Dedifferentiated amniotic fluid mesenchymal stem cell (primary cell): ENCODE measurements at regions not wholly inside any gene's neighbourhood (a gene's known extent, or its start where the extent isn't known, plus 50 kb on each side); places are given as distances from the start of the nearest gene placed in this dataset.

Source experiments
- DNase-seq: peaks from one replicate; pipeline ENCODE4 v3.0.0-alpha.2; 2016; ENCODE audit errors: extremely low spot score

DNA sequence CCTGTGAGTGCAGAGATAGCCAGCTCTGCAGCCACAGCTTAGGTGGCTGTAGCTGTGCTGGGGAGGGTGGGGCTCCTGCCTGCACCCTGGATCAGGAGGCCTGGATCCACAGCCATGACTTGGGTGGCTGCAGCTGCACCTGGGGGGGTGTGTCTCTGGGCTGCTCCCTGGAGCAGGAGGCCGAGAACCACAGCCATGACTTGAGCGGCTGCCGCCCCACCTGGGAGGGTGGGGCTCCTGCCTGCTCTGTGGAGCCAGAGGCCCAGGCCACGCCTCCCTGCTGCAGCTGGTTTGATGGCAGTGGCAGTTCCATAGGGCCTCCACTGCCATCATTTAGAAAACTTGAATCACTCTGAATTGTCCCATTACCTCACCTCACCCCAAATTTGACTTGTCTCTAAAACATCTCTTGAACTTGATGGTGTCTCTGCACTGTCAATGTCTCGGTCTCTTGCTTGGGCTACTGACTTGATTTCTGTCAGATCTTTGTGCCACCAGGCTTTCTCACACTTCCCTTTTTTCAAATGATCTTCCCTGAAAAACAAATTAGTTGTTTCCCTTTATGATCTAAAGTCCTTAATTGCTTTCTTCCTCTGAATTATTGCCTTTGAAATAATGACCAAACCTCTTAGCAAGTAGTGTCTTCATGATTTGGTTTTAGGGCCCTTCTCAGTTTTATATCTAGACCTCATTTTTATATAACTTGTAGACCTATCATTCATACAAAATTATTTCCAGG, 313.2 kb upstream of the MME start:
- DNase-seq, result no peak

DNA sequence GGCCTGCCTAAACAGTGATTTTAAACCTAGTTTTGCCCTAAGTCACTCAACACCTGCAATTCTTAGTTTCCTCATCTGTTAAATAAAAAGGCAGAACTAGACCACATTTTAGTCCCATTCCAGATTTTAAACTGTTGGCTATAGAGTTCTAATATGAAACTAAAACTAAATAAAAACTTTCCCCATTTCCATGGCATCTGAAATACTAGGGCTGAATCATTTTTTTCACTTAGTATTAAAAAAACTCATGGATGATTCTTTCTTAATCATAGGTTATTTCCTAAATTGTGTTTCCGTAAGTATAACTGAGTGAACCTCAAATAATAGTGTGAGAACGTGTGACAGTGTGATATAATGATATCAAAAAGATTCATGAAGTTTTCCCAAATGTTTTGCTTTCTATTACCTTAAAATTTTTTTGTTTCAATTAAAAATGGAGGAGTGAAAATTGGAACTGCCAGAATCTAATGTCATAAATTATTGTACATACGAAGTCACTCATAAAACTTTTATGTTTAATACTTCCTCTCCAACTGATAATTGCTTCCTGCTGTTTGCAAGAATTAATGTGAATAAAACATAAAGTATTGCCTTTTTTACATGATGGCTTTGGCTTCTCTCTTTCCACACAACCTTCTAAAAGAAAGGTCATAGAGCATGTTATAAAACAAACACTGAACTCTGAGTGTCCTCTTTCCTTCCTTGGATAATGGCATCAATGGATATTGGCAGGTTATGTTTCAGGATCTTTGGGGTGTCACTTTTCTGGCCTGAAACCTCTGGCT, 315.1 kb upstream of the MME start:
- no peak for DNase-seq

DNA sequence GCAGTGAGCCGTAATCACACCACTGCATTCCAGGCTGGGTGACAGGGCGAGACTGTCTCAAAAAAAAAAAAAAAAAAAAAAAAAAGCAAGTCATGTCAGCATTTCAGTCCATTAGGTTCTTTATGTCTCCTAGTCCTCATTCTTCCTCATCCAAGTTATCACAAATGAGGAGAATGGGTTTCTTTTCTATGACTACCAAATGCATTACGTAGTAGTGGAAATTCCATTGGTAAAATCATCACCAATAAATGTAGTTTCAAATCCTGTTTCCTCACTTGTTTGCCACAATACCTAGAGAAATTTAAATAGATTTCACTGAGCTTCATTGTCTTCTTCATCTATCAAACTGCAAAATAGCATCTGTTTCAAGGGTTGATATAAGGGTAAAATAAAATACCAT, 317.6 kb upstream of the MME start:
- DNase-seq, result no peak

DNA sequence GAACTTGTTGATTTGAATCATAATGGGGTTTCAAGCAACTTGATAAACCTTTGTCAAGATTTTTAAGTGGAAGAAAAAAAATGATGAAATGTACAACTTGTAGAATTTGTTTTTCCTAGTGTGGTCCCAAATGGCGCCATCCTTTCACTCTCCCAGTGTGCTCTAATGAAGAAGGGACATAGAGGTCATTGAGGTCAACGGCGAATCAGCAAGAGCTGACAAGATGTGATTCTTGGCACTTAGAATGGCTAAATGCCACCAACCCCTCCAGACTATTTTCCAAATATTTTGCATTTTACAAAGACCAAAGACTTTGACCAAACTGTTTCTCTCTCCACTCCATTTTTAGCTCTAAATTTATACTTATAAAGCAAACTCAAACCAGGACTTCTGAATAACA, 320.2 kb upstream of the MME start:
- DNase-seq, result no peak

DNA sequence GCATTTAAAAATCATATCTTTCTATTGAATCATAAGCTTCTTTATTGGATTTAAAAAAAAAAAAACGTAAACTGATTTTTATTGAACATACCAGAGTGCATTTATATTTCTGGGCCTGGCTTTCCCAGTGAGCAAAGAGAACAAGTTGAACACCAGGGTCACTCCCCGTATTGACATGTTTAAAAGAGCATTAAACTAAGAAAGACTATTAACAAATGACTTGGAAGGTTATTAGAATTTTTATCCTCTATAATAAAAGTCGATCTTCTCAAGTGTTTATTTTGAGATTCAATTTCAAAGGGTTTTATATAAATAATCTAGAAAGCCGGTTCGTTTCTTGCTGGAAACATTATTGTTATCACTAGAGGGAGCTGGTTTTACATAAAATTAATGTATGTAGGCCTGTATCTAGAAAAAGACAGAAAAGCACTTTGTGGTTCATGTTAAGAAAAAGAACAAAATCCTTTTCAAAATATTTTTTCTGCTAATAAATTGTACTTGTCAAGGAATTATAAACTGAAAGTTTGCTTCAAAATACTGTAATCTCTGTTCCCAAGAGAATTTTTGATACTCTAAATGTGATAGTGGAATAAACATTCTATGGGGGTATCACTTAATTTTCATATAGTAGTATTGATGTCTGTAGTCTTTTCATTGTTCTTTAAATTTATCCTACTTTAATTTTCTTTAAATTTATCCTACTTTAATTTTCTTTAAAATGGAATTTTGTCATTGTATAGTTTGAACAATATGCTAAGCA, 321.8 kb upstream of the MME start:
- DNase-seq, result peak; percentile 77

DNA sequence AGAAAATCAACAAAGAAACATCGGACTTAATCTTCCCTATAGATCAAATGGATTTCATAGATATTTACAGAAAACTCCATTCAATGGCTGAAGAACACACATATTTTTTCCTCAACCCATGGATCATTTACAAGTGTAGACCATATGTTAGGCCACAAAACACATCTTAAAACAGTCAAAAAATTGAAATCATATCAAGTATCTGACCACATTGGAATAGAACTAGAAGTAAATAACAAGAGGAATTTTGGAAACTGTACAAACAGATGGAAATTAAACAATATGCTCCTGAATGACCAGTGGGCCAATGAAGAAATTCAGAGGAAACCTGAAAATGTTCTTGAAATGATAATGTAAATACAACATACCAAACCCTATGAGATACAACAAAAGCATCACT, 323.1 kb upstream of the GPR149 start:
- no peak for DNase-seq

DNA sequence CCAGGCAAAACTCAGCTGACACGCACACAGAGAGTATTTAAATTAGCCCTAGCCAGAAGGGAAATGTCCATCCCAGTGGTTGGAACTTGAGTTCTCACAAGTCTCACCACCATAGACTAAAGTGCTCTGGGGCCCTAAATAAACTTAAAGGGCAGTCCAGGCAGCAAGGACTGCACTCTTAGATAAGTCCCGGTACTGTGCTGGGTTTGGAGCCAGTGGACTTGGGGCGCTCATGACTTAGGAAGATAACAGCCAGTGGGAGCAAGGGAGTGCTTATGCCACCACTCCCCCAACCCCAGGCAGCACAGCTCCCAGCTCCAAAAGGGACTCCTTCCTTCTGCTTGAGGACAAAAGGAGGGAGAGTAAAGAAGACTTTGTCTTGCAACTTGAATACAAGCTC, 319.5 kb upstream of the GPR149 start:
- no peak for DNase-seq

DNA sequence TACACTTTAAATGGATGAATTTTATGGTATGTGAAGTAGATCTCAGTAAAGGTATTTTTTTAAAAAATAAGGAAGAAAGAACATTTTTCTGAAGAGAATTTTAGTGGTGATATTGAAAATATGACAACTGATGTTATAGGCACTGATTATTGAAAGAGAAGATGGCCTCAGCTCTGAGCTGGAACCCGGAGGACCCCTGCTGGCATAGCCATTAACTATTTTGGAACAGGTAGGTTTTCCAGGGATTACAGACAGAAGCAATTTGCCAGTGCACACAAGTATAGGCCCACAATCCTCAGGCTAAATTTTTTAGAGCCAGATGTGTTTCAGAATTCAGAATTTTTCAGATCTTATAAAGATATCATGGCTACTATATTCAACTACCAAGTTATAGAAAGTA, 315.9 kb upstream of the GPR149 start:
- DNase-seq, result no peak

DNA sequence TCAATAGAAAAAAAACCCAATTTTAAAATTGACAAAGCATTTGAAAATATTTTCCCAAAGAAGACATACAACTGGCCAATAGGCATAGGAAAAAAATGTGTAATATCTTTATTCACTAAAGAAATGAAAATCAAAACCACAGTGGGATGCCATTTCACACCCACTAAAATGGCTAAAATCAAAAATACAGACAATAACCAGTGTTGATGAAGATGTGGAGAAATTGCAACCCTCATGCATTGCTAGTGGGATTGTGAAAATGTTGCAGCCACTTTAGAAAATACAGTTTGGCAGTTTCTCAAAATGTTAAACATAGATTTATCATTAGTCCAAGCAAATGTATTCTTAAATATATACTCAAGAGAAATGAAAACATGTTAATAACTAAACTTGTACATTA, 315.1 kb upstream of the GPR149 start:
- no peak for DNase-seq

DNA sequence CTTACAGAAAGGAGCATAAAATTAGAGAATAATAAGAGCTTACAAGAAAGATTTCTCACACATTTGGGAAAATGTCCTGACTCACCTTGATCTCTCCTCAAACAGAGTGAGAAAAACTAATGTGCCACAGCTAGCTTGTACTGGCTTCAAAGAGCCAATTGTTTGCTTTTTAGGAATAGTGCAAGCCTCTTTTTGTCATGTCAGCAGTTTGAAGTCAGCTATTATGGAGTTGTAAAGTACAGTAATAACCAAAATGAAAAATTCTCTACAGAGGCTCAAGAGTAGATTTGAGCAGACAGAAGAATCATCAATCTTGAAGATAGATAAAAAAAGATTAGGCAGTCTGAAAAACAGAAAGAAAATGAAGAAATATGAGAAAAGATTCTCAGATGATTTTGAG, 313.4 kb upstream of the GPR149 start:
- no peak for DNase-seq

DNA sequence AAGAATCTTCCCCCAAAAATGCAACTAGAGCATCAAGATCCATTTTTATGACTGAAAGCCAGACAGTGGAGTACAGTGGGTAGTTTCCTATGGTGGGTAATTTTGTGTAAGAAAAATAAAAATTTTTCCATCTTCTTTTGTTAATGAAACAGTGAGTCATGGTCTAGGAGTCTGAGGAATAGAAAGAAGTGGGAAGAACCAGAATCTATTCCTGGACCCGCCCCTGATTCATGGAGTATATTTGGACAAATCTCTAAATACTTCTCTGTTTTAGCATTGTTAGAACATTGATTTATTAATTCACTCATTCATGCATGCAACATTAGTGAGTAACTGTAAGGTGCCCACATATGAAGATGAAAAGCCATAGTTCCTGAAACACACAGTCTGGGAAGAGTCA, 304.5 kb upstream of the GPR149 start:
- DNase-seq, result no peak

DNA sequence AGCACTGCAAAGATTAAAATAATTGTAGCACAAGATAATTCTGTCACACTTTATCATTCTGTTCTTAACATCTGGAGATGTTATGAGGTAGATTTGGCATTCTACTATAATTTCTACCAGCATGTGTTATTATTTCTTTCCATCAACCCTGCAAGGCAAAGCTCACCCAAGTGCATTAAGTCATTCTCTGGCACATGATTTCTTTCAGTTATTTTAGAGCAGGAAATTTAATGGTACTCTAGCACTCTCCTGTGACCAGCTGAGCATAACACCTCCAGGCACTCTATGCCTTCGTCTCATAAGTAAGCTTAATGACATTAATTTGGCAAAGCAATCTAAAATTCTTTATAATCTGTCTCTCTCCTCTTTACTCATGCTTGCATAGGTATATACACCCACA, 300.2 kb upstream of the GPR149 start:
- no peak for DNase-seq

DNA sequence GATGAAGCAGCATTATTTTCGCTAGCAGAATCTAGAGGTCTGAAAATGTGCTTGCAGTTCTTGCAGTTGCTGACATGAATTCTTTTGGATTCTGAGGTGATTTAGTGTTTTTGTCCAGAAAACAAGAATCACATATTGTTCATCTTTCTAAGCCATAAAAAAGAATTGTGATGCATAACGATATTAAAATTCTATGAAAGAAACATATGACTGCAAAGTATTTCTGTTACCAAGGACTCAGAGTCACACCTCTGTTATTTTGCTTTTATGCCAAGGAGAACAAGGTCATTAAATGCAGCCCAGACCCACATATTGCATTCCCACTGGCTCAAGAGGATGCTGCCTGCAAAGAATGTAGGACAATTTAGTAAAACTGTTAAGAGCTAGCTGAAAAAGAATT, 299.8 kb upstream of the GPR149 start:
- DNase-seq, result no peak

DNA sequence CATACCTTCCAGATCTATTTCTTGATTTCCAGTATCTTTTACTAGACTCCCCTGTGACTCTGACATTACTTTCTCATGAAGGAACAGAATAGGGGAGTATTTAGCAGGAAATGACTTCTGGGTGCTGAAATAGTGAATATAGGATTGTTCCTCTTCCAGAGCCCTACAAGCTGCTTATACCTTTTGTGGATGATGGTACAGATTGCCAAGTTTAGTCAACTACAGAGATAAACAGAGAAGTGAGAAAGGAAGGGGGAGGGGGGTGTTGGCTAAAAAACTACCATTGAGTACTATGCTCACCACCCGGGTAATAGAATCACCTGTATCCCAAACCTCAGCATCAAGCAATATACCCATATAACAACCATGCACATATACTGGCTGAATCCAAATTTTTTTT, 298.3 kb upstream of the GPR149 start:
- no peak for DNase-seq

DNA sequence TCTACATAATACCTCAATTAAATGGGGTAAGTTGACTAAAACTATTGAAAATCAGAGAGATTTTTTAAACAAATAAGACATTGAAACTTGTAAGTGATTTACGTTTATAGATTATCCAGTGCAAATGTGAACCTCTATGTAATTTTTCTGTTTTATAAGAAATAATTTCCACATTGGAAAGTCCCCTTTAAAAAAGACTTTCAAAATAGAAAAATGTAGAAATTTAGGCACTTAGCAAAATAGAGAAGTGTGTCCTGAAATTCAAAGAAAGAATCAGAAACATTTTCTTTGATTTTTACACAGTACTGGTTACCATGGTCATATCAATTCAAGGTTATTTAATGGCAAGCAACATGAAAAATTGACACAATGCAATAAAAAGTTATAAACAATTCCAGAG, 290.9 kb upstream of the GPR149 start:
- DNase-seq, result no peak

DNA sequence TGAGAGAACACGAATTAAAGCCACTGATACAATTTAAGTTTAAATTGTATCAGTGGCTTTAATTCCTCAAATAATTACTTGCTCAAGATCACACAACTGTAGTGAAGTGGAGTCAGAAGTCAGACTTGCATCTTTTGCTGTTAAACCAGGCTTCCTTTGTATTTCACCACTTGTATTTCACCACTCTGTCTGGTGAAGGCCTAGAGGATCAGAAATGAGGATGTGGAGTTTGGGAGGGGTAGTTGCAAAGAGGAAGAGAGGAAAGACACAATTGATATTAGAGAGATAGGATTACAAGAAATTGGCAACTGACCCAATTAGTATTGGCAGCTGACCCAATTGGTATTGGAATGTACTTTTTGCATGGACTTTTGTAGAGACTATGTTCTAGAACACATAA, 288.1 kb upstream of the GPR149 start:
- DNase-seq, result no peak

DNA sequence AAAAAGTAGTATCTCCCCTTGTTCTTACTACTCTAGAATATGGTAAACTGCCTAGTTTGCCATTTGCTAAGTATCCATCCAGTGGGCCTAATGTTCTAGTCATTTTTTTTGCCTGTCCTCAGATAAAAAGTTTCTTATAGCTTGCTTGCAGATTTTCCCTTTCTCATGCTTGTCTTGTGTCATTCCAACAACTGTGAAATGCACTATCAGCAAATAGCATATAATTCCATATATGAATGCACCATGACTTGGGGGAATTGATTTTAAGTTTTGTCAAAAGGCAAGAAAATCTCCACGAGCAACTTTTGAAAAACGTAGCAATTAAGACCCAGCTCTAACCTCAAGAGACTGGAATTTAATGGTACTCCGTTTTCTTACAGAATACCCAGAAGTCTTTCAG, 286.2 kb upstream of the GPR149 start:
- no peak for DNase-seq

DNA sequence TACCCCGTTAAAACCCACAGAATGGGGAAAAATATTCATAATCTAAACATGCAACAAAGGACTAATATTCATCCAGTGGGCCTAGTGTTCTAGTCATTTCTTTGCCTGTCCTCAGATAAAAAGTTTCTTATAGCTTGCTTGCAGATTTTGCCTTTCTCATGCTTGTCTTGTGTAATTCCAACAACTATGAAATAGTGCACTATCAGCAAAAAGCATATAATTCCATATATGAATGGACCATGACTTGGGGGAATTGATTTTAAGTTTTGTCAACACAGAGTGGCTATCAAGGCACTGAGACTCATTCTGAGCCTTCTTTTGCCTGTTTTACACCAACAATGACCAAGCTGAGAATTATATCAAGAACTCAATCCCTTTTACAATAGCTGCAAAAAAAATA, 278.6 kb upstream of the GPR149 start:
- DNase-seq, result no peak

DNA sequence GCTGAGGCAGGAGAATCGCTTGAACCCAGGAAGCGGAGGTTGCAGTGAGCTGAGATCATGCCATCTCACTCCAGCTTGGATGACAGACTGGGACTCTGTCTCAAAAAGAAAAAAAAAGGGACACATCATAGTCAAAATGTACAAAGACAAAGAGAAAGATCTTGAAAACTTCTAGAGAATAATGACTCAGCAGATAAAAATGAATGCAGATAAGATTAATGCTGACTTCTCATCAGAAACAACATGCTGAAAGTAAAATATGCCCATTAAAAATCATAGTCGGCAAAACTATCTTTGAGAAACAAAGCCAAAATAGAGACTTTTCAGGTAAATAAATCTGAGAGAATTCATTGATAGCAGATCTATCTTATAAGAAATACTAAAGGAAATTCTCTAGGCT, 271.1 kb upstream of the GPR149 start:
- no peak for DNase-seq

DNA sequence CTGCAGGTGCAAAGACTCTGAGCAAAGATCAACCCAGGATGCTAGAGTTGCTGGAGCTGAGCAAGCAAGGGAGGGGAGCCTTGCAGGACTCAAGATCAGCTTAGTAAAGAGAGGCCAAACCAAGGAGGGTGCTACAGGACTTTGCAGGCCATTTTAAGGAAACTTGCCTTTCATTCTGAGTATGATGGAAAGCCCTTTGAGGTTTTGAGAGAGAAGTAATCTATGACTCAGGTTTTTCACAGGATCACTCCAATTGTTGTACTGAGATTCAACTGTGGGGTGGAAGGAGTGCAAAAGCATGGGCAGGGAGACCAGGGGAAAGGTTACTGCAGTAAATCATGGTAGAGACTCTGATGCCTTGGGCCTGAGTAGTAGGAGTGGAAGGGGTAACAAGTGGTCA, 260.4 kb upstream of the GPR149 start:
- DNase-seq, result no peak

DNA sequence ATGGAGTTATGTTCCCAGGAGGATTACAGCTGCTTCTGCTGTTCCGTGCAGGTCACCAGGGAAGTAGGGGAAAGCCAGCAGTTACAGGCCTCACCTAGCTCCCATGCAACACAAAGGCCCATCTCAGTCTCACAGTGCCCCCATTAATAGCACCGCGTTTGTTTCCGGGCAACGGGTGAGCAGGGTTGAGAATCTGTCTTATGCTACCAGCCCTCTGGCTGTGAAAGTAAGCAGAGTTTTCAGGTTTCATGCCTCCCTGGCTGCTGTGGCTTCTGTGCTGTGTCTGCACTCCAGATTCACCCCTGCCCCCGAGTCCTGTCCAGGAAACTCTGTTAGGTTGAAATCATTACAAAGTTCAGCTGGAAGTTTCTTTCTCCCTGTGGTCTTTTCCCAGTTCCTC, 254.4 kb upstream of the GPR149 start:
- DNase-seq, result no peak

DNA sequence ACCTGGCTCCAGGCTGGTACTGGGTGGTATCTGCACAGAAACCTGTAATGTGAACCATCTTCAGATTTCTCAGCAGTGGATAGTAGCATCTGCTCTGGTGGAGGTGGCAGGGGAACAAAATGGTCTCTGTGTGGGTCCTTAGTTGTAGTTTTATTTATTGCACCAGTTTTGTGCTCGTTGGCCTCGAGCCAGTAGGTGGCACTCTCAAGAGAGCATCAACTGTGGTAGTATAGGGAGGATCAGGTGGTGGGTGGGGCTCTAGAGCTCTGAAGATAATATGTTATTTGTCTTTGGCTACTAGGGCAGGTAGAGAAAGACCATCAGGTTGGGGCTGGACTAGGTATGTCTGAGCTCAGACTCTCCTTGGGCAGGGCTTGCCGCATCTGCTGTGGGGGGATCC, 254.0 kb upstream of the GPR149 start:
- DNase-seq, result no peak
